ENCODE measurements at regions not wholly inside any gene's neighbourhood (a gene's known extent, or its start where the extent isn't known, plus 50 kb on each side); places are given as distances from the start of the nearest gene placed in this dataset.

DNA sequence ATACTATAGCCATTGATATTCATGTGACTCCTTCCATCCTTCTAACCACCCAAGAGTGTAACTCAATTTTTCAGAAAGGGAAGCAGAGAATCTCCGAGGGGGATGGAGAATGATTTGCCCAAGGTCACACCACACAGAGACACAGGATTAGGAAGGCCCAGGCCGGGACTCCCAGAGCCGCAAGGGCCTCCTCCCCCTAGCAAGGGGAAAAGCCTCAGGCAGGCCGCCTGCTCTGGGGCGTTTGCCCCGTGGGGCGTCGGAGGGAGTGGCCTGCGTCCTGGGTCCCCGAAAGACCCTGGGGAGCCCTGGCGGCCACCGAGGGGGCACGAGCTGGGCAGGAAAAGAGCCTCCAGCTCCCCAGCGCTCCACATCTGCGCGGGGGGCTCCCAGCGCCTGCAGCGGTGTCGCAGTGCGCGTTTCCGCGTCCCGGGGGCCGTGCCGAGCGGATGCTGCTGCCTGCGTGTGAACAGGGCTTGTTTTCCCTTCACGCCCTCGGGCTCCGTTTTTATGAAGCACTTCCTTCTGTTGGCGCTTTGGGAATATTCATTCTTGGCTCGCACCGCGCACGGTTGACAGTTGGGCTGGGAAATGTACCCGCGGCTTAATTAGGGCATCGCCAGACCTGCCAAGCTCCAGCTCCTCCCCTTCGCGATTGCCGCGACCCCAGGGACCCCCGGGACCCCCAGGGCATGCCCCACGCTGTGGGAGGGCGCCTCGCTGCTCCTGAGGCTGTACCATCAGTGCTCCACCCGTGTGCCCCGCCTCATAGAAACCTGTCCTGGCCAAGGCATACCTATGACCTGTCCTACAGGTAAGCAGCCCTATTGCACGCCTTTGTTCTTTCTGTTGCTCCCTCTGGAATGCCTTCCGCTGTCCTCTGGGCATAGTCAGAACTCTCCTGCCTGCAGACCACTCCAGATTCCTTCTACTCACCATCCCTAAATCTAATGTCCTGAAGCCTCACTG lies 158.9 kb upstream of the GLI2 start:
- DNase-seq, result no peak

DNA sequence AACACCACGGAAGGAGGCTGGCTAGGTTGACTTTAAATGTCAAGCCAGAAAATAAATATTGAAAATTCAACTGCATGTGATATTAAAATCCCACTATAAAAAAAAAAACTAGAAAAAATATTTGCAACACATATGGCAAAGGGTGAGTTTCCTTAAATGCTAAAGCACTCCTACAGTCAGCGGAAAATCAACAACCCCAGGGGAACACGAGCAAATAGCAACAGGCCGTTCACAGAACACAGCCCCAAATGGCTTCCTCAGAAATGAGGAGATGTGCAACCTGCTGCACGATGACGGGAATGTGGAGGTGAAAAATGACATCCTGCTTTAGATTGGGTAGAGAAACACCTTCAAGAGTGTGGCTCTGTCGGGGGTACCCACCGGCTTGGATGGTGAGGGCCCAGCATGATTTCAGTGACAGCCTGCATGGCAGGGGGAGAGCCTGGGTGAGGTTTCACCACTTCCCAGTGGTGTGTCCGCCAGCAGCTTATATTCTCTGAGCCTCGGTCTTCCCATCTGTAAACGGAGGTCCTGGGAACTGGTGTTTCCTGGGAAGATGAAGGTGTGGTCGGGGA lies 157.9 kb upstream of the GLI2 start:
- DNase-seq, result no peak

DNA sequence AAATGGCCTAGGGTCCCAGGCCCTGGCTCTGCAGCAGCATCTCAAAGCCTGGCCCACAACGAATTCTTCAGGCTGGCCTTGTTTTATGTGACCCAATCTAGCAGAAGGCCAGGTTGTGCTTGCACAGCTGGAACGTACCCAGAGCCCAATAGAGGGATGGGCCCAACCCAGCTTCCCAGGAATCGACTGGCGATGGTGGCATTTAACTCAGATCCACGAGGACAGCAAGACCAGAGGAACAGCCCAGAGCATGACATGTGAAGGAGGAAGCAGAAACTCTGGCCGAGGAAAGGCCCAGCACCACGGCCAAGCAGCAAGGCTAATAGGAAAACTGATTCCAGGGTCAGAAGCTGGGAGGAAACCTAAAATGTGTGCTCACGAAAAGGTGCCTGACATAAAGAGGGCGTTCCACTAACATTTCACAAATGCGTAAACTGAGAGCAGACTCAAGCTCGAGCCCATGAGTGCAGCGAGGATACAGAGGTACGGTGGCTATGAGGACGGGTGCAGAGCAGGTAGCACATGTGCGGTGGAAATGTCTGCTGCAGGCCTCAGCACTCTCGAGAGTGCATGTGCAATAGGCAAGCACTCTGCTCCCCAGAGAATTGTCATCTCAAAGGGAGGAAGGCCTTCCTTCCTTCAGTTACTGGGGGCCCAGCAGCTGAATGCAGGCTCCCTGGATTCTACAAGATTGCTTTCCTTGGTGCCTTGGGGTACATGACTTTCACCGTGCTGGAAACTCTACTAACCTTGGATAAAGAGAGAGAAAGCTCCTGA lies 156.9 kb upstream of the GLI2 start:
- DNase-seq, result no peak

DNA sequence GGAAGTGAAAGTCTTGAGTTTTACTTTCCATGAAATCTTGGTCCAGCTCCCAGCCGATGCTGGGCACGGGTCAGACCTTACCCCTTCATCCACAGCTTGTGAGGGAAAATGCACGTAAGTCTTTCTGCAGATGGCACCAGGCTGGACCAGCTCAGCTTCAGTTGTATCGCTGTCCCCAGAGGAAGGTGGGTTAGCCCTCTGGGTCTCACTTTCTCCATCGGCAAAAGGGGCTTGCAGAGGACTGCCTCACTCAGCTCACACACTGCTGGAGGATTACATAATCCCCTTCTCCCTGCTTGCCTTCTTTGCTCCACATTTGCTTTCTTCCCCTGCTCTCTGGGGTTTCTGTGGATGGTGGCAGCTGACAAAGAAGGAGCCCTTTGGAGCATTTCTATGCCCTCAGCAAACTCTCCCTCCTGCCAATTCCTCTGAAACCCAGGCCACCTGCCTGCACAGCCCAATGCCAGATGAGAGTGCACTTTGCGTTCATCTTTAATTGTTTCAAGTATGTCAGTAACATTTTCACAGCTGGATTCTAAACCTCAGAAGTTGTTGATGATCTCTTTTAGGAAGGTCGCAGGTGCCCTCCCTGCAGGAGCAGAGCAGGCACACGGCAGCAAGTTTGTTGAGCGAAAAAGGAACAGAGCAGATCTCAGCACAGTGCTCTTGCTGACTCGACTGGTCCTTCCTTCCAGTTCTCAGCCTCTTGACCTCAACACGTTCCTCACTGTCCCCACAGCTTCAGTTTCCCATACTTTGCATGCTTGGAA lies 155.6 kb upstream of the GLI2 start:
- no peak for DNase-seq

DNA sequence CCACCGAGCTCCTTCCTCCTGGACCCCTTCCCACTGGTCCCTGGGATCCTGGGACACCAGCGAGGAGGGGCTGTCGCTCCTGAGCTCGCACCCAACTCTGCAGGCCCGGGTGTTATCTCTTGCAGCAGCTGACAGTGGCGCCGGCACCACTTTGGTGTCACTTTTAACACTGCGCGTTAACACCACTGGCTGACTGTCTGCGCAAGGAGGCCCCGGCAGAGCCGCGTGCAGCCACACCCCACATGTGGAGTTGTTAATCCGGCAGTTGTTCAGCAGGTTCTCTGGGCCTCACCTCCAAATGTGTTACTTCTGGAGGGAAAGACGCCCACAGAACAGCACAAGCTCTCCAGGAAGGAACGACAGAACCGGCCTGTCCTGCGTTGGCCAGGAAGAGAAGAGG lies 155.0 kb upstream of the GLI2 start:
- no peak for DNase-seq

DNA sequence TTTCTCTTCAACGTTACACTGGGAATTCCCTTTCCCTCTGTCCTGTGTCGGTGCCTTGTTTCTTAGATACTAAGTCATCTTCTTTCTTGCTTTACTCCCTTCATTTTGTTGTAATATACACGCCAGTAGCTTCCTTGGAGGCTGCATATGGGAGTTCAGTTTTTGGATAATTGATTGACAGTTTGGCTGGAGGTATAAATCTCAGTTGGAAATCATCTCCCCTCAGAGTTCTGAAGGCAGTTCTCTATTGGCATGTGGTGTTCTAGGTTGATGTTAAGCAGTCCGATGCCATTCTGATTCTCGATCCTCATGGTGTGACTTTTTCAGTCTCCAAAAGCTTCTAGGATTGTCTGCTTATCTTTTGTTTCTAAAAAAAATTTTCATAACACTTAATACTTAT lies 152.5 kb upstream of the GLI2 start:
- DNase-seq, result no peak

DNA sequence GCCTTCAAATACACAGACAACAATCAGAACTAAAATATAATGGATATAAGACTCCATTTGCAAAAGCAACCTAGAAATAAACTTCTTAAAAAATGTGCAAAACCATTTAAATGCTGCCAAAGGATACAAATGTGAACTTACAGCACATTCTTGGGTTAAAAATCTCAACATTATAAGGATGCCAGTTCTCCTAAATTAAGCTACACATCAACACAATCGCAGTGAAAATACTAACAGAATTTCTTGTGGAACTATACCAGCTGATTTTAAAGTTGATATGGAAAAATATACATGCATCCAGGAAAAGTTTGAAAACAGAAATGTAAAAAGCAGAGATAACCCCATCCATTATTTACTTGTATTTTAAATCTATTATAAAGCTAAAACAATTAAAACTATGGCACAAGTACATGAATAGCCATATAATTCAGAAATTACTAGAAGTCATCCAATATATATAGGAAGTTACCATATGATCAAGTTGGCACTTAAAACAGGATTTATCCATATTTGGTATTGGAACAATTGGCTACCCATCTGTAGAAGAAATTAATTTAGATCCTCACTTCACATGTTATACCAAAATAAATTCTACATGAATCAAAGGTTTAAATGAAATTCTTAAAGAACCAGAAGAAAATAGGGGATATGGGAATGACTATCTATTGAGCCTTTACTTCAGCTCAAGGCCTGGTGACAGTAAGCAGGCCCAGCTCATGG lies 151.7 kb upstream of the GLI2 start:
- DNase-seq, result no peak

DNA sequence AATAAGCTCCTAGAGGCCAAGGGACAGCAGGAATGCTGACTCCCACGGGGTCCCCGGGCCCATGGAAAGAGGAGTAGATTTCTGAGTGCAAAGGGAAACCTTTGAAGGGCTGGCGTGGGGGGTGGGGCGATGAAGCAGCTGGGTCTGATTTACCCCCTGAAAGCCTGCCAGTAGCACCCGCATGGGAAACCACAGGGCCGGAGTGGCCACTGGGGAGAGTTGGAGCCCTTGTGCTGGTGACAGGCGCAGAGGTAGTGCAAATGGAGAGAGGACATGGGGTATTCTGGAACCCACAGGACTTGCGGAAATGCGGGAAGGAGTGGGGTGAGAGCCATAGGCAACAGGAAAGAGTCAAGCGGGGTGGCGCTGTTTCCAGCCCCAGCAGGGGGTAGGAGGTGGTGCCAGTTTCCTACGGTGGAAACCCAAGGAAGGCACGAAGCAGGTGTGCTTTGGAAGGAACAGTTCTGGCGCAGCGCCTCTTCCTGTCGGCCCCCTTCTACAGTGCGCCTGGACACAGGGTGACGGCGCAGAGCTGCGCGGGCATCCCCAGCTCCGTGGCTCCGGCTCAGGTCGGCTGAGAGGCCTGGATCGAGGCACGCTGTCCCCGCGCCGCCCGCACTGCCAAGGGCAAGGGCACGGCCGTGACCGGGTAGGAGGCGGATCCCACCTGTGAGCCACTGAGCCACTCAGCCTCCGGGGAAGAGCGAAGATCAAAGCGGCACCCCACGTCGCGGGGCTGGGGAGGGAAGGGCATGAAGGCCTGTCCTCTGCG lies 149.0 kb upstream of the GLI2 start:
- DNase-seq, result no peak

DNA sequence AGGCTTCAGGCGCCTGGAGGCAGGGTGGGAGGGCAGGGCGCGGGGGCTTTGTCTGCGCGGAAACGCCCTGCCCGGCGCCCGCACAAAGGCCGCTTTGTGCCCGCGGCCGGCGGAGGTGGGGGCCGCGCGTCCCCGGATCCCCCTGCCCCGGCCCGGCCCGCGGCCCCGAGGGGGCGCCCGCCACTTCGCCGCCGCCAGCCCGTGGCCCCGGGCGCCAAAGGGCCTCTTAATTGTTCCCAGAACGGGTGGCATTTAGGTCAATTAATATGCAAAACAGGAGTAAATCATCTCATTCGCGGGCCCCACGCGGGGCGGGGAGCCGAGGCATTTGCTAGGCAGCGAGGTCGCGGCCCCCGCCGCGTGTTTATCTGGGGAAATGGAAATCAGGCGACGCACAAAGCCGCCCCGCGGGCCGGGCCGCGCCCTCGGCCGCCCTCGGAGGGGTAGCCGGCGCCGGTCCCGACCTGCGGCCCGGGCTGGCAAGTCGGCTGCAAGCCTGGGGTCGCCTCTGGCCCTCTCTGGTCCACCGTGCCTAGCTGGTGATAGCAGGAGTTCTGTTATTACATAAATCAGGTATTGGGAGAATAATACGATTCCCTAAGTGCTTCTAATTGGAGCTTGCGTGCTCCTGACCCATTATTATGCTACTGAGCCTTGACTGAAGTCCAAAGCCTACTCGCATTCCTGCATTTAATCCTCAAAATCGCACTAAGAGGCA lies 148.2 kb upstream of the GLI2 start:
- DNase-seq, result no peak

DNA sequence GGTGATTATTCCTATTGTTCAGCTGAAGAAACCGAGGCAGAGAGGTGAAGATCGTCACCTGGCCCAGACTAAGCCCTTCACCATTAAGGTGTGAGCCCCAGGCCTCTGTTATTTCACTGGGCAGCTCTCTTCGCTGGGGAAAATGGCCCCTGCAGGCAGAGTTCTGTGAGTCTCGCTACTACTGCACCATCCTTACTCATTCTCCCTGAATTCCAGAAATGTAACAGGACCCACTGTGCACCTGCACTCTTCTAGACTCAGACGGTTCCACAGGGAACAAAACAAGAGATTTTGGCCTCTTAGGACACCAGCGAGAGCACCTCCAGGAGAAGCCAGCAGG lies 147.7 kb upstream of the GLI2 start:
- DNase-seq, result no peak

DNA sequence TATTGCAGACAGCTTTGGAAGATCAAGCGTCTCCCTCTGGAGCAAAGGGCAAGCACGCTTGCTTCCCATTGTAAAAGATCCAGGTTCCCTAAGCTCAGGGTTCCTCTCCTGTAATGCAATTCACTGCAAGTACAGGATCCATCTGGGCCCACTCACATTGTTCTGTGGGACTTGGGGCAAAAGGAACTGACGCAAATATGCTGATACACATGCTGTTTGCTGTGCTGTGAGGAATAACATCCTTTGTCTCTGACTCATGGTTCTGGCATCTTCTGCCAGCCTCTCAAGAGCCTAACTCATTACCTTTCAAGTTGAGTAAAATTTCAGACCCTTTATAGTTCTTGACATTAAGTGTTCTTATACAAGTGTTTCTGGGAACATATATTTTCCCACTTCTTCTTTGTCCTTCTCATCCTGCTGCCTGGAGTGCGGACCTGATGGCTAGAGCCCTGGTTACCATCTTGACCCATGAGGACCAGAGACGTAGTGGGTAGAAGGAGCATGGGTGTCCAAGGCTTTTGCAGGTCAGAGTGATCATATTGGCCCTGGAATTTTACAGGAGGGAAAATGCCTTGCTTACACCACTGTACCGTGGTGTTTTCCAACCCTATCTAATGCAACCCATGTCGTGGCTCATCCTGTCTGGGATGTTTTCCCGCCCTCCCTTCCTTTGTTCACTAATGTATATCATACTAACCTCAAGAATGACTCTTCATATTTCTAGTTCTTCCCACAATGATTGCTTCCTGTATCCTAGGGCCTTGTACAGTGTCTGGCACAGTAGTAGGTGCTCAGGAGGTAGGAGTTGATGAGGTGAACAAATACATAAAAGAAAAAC lies 145.7 kb upstream of the GLI2 start:
- no peak for DNase-seq

DNA sequence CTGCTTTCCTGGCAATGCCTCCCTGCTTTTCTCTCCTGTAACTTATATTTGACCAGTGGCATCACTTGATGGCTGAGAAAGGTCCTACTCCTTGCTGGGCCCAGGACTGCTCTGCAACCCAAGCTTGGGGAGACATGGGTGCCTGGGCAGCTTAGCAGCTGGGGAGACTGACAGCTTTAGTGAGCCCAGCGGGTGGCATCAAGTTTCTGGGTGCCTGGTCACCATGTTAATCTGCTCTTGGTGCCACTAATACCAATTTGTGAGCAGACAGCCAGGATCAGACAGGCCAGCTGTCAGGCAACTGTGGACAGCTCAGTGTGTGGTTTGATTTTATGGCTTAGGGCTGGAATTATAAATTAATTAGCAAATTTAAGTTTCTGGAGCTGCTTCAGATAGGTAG lies 144.8 kb upstream of the GLI2 start:
- no peak for DNase-seq

DNA sequence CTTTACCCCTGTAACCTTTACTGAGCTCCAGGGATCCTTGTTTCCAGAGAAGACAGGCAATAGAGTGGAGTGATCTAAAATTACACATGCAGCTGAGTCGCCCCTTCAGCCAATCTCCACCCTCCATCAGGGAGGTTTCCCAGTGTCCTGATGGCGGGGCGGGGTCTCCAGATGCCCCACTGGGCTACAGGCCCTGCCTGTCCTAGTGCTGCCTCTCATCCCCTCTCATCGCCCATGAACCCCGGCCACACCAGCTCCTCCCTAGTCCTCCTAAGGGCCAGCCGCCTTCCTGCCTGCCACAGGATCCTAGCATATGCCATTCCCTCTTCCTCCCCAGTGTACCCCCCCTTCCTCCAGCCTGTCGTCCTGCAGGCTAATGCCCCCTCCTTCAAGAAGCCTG lies 144.1 kb upstream of the GLI2 start:
- no peak for DNase-seq

DNA sequence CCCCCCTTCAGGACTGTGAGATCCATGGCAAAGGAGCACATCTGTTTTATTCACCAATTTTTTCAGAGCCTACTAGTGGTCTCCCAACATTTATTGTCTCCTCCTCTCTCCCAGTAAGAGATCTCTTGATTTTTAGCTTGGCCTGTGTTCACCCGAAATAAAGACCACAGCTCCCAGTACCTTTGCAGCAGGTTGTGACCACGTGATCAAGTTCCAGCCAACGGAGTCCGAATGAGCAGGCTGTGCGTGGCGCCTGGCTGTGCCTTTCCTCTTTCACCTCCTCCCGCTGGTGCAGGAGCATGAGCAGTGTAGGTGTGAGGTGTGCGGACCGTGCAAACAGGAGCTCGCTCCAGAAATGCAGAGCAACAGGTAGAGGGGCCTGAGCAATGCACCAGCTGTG lies 143.6 kb upstream of the GLI2 start:
- DNase-seq, result no peak

DNA sequence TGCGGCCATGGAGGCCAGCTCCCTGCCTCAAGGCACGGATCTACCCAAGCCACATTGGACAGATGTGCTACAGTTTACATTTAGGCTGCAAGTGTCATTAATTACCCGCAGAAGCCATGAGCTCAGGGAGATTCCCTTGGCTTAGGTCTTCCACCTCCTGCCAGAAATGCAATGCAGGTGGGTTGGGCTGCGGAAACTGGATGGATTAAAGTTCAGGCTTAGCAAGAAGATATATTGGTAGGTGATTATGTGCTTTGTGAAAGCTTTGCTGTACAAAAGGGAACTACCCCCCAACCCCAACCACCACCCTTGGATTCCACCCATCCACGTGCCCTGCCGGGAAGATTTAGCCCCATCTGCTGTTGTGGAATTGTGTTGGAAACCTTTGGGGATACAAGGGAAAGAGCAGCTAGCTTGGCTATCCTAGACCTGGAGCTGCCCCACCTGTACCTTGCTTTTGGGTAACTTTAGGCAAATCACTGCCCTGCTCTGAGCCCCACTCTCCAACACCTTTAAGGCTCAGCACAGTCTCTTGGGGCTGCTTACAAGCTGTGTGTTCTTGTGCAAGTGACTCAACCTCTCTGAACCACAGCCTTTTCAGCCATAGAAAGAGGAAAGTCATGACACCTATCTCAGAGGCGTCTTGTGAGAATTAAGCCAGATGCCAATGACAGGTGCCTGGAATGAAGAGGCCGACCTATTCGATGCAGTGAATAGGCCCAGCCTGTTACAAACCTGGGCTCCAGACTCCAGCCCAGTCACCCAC lies 141.6 kb upstream of the GLI2 start:
- DNase-seq, result no peak

DNA sequence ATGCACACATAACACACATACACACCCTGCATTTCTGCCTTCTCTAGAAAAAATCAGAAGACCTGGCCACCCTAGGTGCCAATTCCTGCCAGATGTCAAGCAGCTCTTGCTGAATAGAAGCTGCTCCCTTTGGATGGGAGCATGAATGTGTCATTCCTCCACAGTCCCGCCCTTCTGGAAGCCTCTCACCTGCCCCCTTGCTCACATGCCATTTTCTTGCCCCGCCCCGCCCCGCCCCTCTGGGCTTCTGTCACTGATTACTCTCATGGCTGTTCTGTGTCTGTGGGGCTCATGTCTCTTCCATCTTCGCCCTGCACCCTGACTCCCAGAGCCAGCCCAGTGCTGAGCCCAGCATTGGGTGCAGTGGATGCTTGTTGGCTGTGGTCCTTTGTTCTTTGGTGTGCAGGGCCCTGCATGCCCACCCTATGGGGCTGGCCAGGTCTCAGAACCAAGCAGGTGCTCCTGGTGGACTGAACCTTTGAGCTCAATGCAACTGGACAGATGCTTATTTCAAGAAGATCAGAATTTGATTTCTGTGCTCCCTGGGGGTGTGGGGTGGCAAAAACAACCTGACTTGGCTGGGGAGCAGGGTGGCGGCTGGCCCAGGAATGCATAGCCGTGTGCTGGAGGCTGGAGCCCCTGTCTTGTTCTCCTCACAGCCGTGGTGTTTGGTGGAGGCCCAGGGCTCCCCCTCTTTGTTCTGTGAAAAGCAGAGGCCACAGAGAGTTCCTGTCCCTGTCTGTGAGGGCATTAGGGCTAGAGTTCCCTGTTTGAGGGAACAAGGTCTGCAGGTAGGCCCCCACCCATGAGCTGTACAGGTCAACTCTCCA lies 140.6 kb upstream of the GLI2 start:
- no peak for DNase-seq

DNA sequence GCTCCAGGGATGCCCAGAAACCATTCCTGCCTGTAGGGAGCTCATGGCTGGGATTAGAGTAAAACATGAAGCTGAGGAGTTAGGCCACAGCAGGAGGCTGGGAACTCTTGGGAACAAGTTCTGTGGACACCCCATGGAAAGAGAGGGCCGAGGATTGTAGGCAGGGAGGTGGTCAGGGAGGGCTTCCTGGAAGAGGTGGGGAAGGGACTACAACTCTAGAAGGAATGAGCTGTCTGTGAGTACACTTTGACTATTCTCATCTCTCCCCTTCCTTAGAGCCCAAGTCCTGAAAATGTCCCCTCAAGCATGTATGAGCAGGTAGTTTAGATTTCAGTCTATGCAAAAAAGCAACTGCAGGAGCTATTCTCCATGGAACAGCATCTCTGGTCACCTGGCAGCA lies 139.9 kb upstream of the GLI2 start:
- DNase-seq, result no peak

DNA sequence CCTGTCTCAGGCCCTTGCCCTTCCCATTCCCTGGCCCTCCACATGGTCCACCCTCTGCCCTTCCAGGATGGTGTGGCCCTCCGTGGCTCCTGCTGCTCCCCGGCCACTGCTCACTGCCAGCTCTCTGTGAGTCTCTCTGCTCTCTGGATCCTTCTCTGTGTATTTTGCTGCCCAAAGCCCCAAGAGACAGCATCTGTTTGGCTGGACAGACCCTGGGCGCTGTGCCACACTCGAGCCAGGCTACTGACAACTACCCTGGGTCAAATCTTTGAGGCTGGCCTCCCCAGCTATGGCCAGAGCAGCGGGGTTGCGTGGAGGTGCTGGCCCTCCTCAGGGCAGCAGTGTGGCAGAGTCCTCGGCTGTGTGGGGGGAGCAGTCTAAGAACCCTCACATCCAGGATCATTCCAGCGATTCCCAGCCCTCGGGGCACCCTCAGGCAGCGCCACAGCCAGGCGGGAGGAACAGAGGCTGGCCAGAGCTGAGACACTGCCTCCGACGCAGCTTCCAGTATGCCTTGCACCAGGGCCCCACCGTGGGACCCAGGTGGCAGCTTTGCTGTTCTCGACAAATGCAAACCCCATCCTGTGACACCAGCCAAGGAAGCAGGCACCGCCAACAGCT lies 139.4 kb upstream of the GLI2 start:
- no peak for DNase-seq
